Jurkat, Clone E6-1 (cell line): ENCODE measurements at regions not wholly inside any gene's neighbourhood (a gene's known extent, or its start where the extent isn't known, plus 50 kb on each side); places are given as distances from the start of the nearest gene placed in this dataset.
"Not testable (repeated sequence)": the region's sequence is repeated elsewhere in the genome, so short reads cannot be mapped to it uniquely, and the experiment has no call there.

ENCODE experiments used
- DNase-seq: peaks from one replicate; pipeline ENCODE4 v3.0.0-alpha.2; 2011; ENCODE audit warnings: low read depth, low spot score
- H3K4me3 ChIP-seq: 2 replicates; pipeline ENCODE4 v1.5.1; 2011; ENCODE audit warnings: mild to moderate bottlenecking, low read length, control low read depth, moderate library complexity

- DNase-seq = no peak
- no peak overlapping the region for H3K4me3 ChIP-seq
These were observed 514.5 kb upstream of the RGMB start for GRCh38 chr5:98258939-98259338.

- no peak for DNase-seq
- H3K4me3 ChIP-seq = no peak overlapping the region
These were observed 513.9 kb upstream of the RGMB start for GRCh38 chr5:98259595-98259994.

GRCh38 chr5:98263084-98263483 lies 510.4 kb upstream of the RGMB start:
- H3K4me3 ChIP-seq = no peak overlapping the region
- DNase-seq = no peak

- no peak overlapping the region for H3K4me3 ChIP-seq
- DNase-seq = no peak
These were observed 505.2 kb upstream of the RGMB start for GRCh38 chr5:98268162-98268860.

- DNase-seq = no peak
- no peak overlapping the region for H3K4me3 ChIP-seq
These were observed 497.5 kb upstream of the RGMB start for GRCh38 chr5:98275980-98276379.

GRCh38 chr5:98282521-98282920 lies 490.9 kb upstream of the RGMB start:
- no peak overlapping the region for H3K4me3 ChIP-seq
- DNase-seq = no peak

- no peak overlapping the region for H3K4me3 ChIP-seq
- DNase-seq = no peak
These were observed 481.0 kb upstream of the RGMB start for GRCh38 chr5:98292496-98292895.

GRCh38 chr5:98296426-98296825 lies 477.0 kb upstream of the RGMB start:
- DNase-seq = no peak
- H3K4me3 ChIP-seq = no peak overlapping the region

- no peak for DNase-seq
- H3K4me3 ChIP-seq = no peak overlapping the region
These were observed 474.0 kb upstream of the RGMB start for GRCh38 chr5:98299435-98299834.

- no peak overlapping the region for H3K4me3 ChIP-seq
- no peak for DNase-seq
These were observed 471.9 kb upstream of the RGMB start for GRCh38 chr5:98301547-98301946.

GRCh38 chr5:98307811-98308210 lies 465.7 kb upstream of the RGMB start:
- DNase-seq = no peak
- H3K4me3 ChIP-seq = no peak overlapping the region

GRCh38 chr5:98308231-98308630 lies 465.2 kb upstream of the RGMB start:
- DNase-seq = no peak
- H3K4me3 ChIP-seq = no peak overlapping the region

GRCh38 chr5:98308960-98309359 lies 464.5 kb upstream of the RGMB start:
- H3K4me3 ChIP-seq = no peak overlapping the region
- DNase-seq = no peak

GRCh38 chr5:98309785-98310598 lies 463.5 kb upstream of the RGMB start:
- H3K4me3 ChIP-seq = no peak overlapping the region
- no peak for DNase-seq

- no peak for DNase-seq
- no peak overlapping the region for H3K4me3 ChIP-seq
These were observed 459.2 kb upstream of the RGMB start for GRCh38 chr5:98314292-98314691.

GRCh38 chr5:98318386-98318785 lies 455.1 kb upstream of the RGMB start:
- H3K4me3 ChIP-seq = no peak overlapping the region
- no peak for DNase-seq

GRCh38 chr5:98319299-98320011 lies 454.0 kb upstream of the RGMB start:
- DNase-seq = no peak
- no peak overlapping the region for H3K4me3 ChIP-seq

GRCh38 chr5:98320343-98320742 lies 453.1 kb upstream of the RGMB start:
- DNase-seq = no peak

GRCh38 chr5:98321361-98321760 lies 452.1 kb upstream of the RGMB start:
- H3K4me3 ChIP-seq = no peak overlapping the region
- no peak for DNase-seq

More at GRCh38 chr5:98320343-98320742, 453.1 kb upstream of the RGMB start:
- H3K4me3 ChIP-seq = no peak overlapping the region

- H3K4me3 ChIP-seq, DNase-seq: not testable (repeated sequence)
These were observed 448.3 kb upstream of the RGMB start for GRCh38 chr5:98325187-98325586.
